Lower leg skin (tissue), 4 donors: ENCODE measurements at regions not wholly inside any gene's neighbourhood (a gene's known extent, or its start where the extent isn't known, plus 50 kb on each side); places are given as distances from the start of the nearest gene placed in this dataset.

Source experiments
- DNase-seq, 2 donors: peaks; one replicate each; pipeline ENCODE4 v3.0.0-alpha.2; 2019; ENCODE audit warnings: low spot score in 2 of 2
- H3K4me3 ChIP-seq: fragments of 200-600 bp; sonication (generic); 2 replicates; pipeline ENCODE4 v1.5.1; 2017; ENCODE audit warnings: mild to moderate bottlenecking, low read depth; ENCODE audit not compliant: poor library complexity, severe bottlenecking
- CTCF ChIP-seq, 3 donors: fragments of 450-650 bp; IDR thresholded peaks; one replicate each; pipeline ENCODE4 v1.5.1; 2016; ENCODE audit warnings: antibody characterized with exemption in 3 of 3, mild to moderate bottlenecking in 3 of 3, moderate library complexity in 2 of 3
- POLR2A ChIP-seq, 2 donors: fragments of 450-650 bp; IDR thresholded peaks; one replicate each; pipeline ENCODE4 v1.6.1; 2016 to 2017; ENCODE audit warnings: antibody characterized with exemption in 2 of 2, mild to moderate bottlenecking in 1 of 2, moderate library complexity in 1 of 2
- WGBS, 2 donors: methylation state at CpG; one replicate each; pipeline ENCODE4 v1.1.5; 2018; 5-methylcytosine and 5-hydroxymethylcytosine counted together
- intact Hi-C: fragments of 100-400 bp; cut with DNase I; formaldehyde crosslinking; loops from one replicate; pipeline ENCODE4 v1.15.0; 2023; ENCODE audit warnings: low total_unique reads

- intact Hi-C loops = no loop called here
- H3K4me3 ChIP-seq = no peak overlapping the region
- WGBS, 2 donors = 47 to 51% methylated on average over 8 of the region's 8 CpGs
- no peak for TF ChIP-seq CTCF (IDR thresholded peaks at IDR 0.05)
- TF ChIP-seq POLR2A (IDR thresholded peaks at IDR 0.05) = no peak
- DNase-seq = peak; percentile 41 to 66
These were observed 273.1 kb upstream of the NOVA1 start for GRCh38 chr14:26870722-26871617.

GRCh38 chr14:26872515-26873361 lies 274.9 kb upstream of the NOVA1 start:
- no peak overlapping the region for H3K4me3 ChIP-seq
- intact Hi-C loops = no loop called here
- peak in 1 of 2 donors; percentile 77 for DNase-seq
- 44 to 46% methylated on average over 8 of the region's 8 CpGs for WGBS, 2 donors
- no peak for TF ChIP-seq CTCF (IDR thresholded peaks at IDR 0.05)
- no peak for TF ChIP-seq POLR2A (IDR thresholded peaks at IDR 0.05)

GRCh38 chr14:26873362-26873960 lies 275.6 kb upstream of the NOVA1 start:
- TF ChIP-seq POLR2A (IDR thresholded peaks at IDR 0.05) (no peak), CTCF (IDR thresholded peaks at IDR 0.05) (no peak)
- intact Hi-C loops = no loop called here
- 56 to 60% methylated on average over 4 of the region's 4 CpGs for WGBS, 2 donors
- no peak overlapping the region for H3K4me3 ChIP-seq
- DNase-seq = no peak

GRCh38 chr14:26887847-26888246 lies 290.0 kb upstream of the NOVA1 start:
- WGBS, 2 donors = 60 to 80% methylated on average over 1 of the region's 1 CpG
- intact Hi-C loops = no loop called here
- H3K4me3 ChIP-seq = no peak overlapping the region
- peak; percentile 63 to 89 for DNase-seq
- TF ChIP-seq CTCF (IDR thresholded peaks at IDR 0.05) (no peak), POLR2A (IDR thresholded peaks at IDR 0.05) (no peak)

- TF ChIP-seq POLR2A (IDR thresholded peaks at IDR 0.05) (no peak), CTCF (IDR thresholded peaks at IDR 0.05) (no peak)
- intact Hi-C loops = no loop called here
- no peak overlapping the region for H3K4me3 ChIP-seq
- no peak for DNase-seq
- WGBS, 2 donors = 63 to 81% methylated on average over 1 of the region's 1 CpG
These were observed 290.8 kb upstream of the NOVA1 start for GRCh38 chr14:26888592-26888991.
